NCI-H1417 (cell line): ENCODE measurements at regions not wholly inside any gene's neighbourhood (a gene's known extent, or its start where the extent isn't known, plus 50 kb on each side); places are given as distances from the start of the nearest gene placed in this dataset.

Experiments used
- DNase-seq, 3 experiments: peaks; one replicate each; lab custom pipeline; 2025; lab: John Stamatoyannopoulos, UW

- no peak for DNase-seq
These were observed 301.5 kb upstream of the PRMT6 start for GRCh38 chr1:106754957-106755356.

GRCh38 chr1:106755682-106756406, 300.6 kb upstream of the PRMT6 start:
- DNase-seq, result no peak

DNA sequence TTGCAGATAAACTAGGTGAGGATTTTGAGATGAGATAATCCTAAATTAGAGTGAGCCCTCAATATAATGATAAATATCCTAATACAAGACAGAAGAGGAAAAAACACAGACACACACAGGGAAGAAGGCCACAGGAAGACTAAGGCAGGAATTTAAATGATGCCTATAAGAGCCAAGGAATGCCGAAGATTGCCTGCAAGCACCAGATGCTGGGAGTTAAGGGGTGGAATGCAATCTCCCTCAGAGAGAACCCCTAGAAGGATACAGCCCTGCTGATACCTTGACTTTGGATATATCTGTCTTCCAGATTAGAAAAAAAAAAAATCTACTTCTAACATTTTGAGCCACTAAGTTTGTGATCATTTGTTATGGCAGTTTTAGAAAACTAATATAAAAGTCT, 299.7 kb upstream of the PRMT6 start:
- DNase-seq, result no peak

GRCh38 chr1:106768077-106768476, 288.4 kb upstream of the PRMT6 start:
- DNase-seq, result no peak

- DNase-seq, result no peak
These were observed 288.0 kb upstream of the PRMT6 start for GRCh38 chr1:106768501-106768900.

- DNase-seq, result no peak
These were observed 283.3 kb upstream of the PRMT6 start for GRCh38 chr1:106773206-106773605.

DNA sequence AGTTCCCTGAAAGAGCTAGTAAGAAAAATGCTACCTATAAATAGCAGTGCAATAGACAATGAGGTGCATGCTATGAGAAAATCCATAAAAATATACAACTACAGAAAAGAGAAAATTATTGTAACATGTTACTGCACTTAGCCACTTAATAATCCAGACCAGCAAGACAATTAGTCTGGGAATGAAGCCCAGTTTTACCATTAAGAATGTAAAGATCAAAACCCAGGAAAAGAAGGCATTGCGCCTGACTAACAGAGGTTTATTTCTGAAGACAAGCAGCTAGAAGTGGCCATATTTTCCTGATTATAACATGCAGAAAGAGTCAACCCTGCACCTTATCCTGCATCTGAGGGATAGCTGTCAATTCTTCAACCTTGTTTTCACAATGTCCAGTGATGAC, 276.4 kb upstream of the PRMT6 start:
- no peak for DNase-seq

DNA sequence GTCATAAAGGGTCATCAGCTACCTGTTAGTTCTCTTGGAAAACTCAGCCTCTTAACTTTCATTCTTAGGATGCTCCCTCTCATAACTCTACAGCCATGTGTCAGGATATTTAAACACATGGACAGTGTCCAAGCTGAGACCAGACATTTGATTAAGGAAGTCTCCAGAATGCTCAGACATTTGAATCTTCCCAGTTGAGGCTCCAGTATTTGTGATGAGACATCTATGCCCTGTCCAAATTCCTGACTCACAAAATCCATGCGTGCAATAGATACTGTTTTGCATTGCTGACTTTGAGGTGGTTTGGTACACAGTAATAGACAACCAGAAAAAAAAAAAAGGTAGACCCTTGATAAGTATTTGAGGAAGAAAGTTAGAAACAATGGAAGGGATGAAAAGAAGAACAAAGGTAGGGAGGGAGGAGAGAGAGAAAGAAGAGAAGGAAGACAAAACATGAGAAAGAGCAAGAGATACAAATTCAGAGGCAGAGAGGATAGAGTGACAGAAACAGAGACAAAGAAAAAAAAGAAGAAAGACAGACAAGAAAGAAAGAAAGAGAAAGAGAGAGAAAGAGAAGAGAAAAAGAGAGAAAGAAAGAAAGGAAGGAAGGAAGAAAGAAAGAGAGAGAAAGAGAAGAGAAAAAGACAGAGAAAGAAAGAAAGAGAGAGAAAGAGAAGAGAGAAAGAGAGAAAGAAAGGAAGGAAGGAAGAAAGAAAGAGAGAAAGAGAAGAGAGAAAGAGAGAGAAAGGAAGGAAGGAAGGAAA, 275.5 kb upstream of the PRMT6 start:
- DNase-seq, result no peak

GRCh38 chr1:106785176-106785575, 271.3 kb upstream of the PRMT6 start:
- peak in 2 of 3 experiments; percentile 25 to 68 for DNase-seq

DNA sequence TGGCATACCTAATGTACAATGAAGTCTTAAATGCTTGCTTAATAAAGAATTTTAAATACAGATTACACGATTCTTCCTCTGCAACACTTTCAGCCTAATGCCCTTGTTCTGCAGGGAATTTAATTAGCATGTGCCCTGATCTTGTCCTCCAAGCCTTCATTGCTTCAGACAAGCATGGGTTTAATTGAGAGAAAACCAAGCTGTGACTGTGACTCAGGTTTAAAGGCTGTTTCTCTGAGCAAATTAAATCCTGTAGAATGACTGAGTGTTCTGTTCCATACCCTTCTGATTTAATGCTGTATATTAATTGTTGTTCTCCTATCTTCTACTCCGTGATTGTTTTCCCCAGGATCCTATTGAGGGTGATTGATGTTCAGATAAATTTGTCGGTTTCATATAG, 269.0 kb upstream of the PRMT6 start:
- peak in 1 of 3 experiments; percentile 8 for DNase-seq

- no peak for DNase-seq
These were observed 266.8 kb upstream of the PRMT6 start for GRCh38 chr1:106789686-106790085.

DNA sequence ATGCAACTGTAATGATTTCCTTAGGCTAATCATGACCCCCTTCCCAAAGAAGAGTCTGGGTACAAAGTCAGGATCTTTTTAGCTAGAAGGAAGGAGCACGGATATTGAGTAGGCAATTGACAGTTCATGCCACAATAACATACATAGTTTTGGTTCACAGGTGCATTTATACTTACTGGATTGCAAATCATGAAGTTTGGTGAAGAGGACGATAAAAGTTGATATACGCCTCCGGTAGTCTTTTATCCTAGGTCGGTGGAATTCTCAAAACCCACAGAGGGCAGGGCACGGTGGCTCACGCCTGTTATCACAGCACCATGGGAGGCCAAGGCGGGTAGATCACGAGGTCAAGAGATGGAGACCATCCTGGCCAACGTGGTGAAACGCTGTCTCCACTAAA, 265.4 kb upstream of the PRMT6 start:
- no peak for DNase-seq

- peak in 1 of 3 experiments; percentile 55 for DNase-seq
These were observed 262.8 kb upstream of the PRMT6 start for GRCh38 chr1:106793651-106794050.

GRCh38 chr1:106798991-106799390, 257.5 kb upstream of the PRMT6 start:
- DNase-seq, result no peak

GRCh38 chr1:106802181-106802580, 254.3 kb upstream of the PRMT6 start:
- DNase-seq, result no peak

DNA sequence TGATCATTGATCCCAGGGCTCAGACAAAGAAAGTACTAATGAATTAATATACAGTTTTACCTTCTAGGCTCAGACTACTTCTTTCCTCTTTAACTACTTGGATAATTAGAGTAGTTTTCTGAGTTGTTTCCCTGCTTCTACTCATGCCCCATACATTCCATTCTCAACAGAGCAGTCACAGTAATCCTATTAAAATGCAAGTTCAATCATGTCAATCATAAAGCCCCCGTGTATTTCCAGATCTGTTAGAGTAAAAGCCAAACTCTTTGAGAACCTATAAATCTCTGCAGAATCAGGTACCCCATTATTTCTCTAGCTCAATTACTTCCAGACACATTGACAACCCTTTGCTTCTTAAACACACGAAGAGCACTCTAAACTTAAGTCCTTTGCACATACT, 242.1 kb upstream of the PRMT6 start:
- no peak for DNase-seq

DNA sequence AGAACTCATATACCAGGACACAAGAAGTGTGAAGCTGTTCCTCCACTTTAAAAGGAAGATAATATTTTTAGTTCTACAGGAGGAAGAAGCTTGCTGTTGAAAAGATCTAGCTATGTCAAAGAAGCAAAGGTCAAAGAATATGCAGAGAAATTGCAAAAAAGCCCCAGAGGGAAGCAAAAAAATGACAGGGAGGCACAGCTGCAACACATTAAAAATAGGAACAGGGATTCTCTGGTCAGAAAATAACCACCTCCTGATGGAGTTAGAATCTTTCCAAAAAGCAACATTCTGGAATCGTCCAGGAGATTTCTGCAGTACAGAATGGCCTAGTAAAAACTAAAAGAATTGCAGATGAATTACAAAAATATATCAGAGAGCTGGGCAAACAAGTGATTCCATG, 238.9 kb upstream of the PRMT6 start:
- DNase-seq, result no peak

- DNase-seq, result no peak
These were observed 225.0 kb upstream of the PRMT6 start for GRCh38 chr1:106831511-106831910.

GRCh38 chr1:106836708-106837107, 219.8 kb upstream of the PRMT6 start:
- no peak for DNase-seq

DNA sequence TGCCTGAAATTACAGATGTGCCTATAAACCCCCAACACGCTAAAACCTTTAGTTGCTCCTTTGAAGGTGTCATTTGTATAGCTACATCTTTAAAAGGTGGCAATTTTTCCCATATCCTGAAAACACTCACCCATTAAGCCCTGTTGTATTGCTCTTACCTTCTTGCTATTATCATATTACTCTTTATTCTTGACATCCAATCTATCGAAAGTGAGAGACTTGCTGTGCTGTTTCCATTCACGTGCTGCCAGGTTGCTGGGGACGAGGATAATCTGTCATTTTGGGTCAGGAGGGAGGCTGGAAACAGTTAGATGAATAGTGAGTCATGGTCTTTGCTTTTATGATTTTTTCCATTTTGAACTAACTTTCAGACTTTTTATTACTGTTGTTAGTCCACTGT, 213.0 kb upstream of the PRMT6 start:
- no peak for DNase-seq

DNA sequence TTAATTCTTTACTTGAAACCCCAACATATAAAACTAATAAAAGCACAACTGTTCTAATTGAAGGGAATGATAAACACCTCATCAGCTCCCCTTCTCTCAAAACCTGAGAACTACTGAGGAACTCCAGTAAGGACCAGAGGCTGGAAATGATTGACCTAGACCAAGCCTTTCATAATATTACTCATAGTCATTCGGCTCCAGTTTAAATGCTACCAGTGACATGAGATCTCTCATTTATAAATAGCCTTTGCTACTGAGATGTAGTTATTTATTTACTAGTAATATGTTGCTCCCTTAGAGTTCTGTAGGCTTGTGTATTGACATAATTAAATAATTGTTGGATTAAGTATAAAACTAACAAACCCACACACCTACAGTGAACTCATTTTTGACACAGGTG, 209.8 kb upstream of the PRMT6 start:
- no peak for DNase-seq

DNA sequence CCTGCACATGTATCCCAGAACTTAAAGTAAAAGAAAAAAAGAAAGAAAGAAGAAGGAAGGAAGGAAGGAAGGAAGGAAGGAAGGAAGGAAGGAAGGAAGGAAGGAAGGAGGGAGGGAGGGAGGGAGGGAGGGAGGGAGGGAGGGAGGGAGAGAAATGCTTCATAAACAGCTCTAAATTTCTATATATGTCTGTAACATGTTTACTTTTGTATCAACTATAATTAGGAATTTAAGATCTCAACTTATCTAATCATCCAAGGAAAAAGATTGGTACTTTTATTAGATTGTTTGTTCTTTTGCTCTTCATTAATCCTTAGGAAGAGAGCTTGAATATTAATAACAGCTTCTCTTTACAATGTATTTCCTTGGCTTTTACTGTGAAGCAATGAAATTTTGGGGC, 195.4 kb upstream of the PRMT6 start:
- DNase-seq, result no peak

DNA sequence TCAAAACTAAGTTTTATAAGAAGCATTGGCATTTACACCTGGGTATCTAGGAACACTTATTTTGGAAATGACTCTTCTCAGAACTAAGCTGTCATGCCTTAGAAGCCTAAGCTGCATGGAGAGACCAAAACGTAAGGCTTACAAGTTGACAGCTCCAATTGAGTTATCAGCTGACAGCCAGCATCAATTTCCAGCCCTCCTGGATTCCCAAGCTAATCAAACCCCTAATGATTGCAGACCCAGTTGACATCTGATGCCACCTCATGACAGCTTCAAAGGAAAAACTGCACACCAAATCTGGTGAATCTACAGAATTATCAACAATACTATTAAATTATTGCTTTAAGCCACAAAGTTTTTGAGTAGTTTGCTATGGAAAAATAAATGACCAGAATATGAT, 187.6 kb upstream of the PRMT6 start:
- no peak for DNase-seq

- DNase-seq, result no peak
These were observed 180.9 kb upstream of the PRMT6 start for GRCh38 chr1:106875622-106876021.
